GM12873 (cell line): ENCODE measurements at regions not wholly inside any gene's neighbourhood (a gene's known extent, or its start where the extent isn't known, plus 50 kb on each side); places are given as distances from the start of the nearest gene placed in this dataset.

Source experiments
- TF ChIP-seq, protein P1 (sequence below): IDR thresholded peaks from 2 replicates; pipeline ENCODE4 v1.5.1; 2012; ENCODE audit warnings: low read depth, mild to moderate bottlenecking, moderate library complexity, low read length, control low read depth; ENCODE audit not compliant: insufficient read depth; ENCODE audit errors: missing control alignments

DNA sequence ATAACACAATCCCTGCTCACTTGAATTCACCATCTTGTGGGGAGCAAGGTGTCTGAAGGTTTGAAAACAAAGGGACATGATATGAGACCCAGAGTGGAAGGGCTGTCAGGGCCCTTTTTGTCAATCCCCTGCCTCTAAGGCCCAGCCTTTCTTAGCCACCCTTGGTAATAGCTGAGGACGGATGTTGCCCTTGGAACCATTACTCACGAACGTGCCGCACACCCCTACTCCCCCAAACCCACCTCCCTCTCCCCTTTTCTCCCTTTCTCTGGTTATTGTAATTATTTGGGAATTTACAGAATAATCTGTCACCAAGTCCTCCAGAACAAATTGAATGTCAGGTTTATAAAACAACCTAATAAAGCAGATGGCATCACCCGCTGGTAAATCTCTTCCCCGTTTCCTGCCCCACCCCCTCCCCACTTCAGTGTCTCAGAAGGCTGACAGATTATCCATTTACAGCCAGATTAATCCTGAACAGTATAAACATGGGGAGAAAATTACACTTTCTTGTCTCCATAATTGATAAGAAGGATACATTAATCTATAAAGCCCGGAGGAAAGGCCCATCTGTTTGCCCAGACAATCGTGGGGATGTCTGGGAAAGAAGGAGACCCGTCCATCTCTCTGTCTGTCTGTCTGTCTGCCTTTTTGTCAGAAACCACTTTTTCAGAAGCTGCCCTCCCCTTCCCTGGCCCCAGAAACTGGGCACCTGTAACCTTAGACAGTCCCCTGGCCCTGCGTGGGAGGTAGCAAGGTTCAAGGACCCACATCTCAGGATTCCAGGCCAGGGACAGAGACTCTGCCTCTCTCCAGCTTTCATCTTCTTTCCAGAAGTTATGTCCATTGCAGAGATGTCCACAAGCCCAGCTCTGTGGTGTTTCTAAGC lies 60.6 kb upstream of the CD34 start:
- TF ChIP-seq, protein P1, sequence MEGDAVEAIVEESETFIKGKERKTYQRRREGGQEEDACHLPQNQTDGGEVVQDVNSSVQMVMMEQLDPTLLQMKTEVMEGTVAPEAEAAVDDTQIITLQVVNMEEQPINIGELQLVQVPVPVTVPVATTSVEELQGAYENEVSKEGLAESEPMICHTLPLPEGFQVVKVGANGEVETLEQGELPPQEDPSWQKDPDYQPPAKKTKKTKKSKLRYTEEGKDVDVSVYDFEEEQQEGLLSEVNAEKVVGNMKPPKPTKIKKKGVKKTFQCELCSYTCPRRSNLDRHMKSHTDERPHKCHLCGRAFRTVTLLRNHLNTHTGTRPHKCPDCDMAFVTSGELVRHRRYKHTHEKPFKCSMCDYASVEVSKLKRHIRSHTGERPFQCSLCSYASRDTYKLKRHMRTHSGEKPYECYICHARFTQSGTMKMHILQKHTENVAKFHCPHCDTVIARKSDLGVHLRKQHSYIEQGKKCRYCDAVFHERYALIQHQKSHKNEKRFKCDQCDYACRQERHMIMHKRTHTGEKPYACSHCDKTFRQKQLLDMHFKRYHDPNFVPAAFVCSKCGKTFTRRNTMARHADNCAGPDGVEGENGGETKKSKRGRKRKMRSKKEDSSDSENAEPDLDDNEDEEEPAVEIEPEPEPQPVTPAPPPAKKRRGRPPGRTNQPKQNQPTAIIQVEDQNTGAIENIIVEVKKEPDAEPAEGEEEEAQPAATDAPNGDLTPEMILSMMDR = no peak

DNA sequence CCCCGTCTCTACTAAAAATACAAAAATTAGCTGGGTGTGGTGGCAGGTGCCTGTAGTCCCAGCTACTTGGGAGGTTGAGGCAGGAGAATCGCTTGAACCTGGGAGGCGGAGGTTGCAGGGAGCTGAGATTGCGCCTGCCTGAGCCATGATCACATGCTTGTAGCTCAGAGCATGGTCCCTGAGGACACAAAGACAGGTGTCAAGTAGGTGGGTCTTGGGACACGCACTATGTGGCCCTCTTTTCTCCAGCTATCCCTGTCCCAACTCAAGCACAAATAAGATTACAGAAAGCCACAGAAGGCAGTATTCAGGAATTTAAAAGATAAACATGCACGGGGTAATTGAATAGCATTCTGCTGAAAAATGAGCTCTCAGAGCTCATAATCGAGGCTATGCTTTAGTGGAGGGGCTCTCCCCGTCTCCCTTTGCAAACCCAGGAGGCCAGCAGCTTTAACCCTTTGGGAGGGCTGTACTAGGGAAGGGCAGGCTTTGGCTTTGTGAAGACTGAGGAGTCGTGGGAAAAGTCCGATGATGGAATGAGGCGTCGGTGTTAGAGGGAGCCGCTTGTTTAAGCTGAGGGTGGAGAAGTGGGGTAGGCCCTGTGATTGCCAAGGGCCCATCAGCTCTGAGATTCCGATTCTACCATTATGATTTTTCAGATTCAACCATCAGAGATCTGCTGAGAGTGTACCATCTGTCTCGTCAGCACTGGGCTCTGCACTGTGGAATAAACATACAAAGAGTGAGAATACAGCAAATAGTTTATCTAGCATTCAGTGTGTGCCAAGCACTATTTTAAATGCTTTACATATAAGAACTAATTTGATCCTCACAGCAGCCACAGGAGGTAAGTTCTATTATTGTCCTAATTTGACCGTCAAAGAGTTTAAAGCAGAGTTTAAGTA lies 59.7 kb upstream of the CD34 start:
- TF ChIP-seq, protein P1 = no peak

DNA sequence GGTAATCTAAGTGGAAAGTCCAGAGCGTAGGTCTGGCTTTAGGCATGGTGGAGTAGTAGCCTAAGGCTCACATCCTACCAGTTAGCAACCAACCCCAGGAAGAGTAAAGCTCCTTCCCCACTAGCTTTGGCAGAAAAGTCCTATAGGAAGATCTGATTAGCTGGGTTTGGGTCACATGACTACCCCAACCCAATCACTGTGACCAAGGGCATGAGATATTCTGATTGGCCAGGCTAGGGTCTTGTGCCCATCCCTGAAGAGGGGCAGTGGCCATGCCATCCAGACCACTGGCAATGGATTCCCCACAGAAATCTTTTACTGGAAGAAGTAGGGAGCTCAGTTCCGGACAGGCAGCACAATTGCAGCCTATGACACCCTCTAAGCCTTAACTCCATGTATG lies 58.6 kb upstream of the CD34 start:
- TF ChIP-seq, protein P1 = no peak

DNA sequence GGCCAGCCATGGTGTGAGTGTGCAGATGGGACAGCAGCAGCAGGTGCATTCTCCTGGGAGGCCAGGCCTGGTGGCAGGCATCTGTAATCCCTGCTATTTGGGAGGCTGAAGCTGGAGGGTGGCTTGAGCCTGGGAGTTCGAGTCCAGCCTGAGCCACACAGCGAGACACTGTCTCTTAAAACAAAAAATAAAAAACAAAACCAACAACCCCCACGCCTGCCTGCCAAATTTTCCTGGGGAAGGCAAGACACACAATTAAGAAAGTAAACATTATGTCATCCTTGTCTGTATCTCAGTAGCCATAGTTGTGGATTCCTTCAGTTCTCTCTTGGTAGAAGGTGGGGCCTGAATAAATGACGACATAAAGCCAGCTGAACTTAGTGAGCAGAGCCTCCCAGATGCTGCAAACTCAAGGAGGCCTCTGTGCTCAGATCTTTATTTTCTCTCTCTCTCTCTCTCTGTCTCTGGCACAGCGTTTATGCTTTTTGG lies 57.6 kb upstream of the CD34 start:
- TF ChIP-seq, protein P1 = no peak

DNA sequence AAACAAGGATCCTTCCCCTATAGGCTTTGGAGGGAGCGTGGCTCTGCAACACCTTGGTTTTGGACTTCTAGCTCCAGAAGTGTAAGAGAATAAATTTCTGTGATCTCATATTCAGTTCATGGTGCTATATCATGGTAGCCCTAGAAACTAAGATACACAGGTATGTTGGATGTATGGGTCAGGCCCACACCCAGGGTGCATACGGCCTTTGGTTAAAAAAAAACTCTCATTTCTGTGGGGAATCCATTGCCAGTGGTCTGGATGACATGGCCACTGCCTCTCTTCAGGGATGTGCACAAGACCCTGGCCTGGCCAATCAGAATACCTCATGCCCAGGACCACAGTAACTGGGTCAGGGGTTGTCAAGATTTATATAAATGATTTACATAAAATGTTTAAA lies 56.8 kb upstream of the CD34 start:
- TF ChIP-seq, protein P1 = no peak

DNA sequence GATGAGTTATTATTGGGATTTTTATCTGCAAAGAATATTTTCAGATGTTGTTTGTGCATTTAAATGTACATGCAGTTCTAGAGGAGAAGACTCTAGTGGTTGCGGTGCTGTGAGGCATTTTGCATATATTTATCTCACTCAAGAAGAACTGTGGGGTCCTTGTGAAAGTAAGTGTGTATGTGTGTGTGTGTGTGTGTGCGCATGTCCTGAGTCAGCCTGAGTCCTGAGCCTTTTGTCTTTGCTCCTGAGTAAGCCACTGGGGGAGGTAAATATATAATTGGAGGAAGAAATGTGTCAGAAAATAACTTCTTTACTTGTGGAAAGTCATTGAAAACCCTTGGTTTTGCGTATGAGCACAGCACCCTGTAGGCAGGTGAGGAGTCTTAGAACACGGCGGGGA lies 55.6 kb upstream of the CD34 start:
- TF ChIP-seq, protein P1 = no peak
